RKO (cell line): ENCODE measurements at regions not wholly inside any gene's neighbourhood (a gene's known extent, or its start where the extent isn't known, plus 50 kb on each side); places are given as distances from the start of the nearest gene placed in this dataset.
A peak's percentile ranks its signal among the peaks of the same experiment; 100 is the strongest.

Experiments
- DNase-seq: peaks from one replicate; pipeline ENCODE4 v3.0.0-alpha.2; 2016; ENCODE audit warnings: low spot score

DNA sequence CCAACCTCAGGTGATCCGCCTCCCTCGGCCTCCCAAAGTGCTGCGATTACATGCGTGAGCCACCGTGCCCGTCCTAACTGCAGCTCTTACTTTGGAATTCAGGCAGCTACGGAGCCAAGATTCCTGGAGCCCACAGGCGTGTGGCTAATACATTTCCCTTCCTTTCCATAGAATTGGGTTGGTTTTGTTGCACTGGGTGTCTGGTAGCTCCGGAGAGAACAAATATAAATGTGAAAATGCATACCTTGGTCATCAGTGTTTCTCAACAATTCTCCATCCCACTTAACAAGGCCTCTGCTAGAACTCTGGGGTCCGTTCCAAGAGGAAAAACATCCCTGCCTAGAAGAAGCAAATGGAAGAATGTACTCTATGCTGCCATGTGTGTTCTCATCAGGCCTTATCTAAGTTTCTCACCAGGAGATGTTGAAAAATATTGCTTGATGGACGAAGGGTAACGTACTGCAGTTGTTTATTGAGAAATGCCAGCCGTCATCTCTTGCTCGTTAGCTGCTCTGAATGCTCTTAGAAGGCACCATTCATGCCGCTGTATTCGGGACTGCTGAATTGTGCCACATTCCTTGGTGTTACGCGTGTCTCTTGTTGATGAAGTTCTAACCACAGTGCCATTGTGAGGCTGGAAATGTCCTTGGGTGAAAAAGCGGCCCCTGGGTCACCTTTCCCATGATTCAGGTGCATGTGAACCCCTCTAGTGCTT is 50.5 kb upstream of the CD99 start:
- DNase-seq: no peak

DNA sequence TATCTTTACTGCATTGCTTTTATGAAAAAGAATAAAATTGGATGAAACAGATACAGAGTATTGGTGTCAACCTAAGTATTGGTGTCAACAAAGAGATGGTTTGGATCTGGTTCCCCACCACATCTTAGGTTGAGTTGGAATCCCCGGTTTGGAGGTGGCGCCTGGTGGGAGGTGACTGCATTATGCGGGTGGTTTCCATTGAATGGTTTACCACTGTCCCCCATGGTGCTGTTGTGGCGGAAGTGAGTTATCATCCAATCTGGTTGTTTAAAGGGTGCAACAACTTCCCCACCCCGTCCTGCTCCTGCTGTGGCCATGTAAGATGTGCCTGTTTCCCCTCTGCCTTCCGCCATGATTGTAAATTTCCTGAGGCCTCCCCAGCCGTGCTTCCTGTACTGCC is 52.8 kb upstream of the CD99 start:
- DNase-seq: no peak

DNA sequence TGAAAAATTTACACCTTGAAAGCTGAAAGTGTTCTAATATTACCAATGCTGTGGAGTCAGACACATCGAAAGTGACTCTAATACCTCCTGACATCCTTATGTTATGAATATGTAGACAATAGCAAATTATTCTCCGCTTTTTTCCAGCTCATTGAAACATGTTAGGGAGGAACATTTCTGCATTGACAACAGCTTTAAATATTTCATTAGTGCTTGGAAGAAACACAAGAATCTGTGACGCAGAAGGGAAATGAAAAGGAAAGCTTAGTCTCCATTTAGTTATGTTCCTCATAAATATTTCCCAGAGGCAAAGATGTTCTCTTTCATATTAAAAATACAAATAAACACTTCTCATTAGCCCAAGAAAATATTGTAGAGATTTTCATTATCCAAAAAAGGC is 55.8 kb upstream of the CD99 start:
- DNase-seq: no peak

DNA sequence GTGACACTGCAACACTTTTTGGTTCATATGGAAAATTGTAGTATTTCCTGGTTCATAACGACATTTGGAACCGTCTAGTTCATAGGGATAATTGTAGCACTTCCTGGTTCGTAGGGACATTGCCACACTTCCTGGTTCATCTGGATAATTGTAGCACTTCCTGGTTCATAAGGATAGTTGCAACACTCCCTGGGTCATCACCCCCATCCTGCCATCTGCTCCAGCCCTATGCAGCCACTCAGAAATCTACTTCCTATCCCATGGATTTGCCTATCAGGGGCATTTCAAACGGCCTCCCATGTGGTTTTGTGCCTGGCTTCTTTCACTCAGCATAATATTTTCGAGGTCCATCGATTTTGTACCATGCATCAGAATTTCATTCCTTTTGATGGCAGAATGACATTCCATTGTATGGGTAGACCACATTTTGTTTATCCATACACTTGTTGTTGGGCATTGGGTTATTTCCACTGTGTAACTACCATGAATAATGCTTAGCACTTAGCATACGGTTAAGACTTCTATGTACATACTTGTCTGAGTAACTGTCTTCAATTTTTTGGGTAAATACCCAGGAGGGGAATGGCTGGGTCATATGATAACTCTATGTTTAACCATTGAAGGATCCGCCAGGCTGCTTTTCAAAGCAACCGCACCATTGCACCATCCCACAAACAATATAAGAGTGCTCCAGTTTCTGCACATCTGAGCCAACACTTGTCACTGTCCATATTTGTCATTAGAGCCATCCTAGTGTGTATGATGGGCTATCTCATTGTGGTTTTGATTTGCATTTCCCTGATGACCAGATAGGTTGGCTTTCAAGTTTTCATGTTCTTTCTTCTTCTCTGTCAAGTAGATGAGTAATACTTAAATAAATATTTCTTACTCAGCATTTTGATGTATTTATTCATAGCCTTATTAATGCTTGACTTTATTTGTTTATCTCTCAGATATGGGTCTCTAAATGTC is 58.3 kb upstream of the CD99 start:
- DNase-seq: no peak

DNA sequence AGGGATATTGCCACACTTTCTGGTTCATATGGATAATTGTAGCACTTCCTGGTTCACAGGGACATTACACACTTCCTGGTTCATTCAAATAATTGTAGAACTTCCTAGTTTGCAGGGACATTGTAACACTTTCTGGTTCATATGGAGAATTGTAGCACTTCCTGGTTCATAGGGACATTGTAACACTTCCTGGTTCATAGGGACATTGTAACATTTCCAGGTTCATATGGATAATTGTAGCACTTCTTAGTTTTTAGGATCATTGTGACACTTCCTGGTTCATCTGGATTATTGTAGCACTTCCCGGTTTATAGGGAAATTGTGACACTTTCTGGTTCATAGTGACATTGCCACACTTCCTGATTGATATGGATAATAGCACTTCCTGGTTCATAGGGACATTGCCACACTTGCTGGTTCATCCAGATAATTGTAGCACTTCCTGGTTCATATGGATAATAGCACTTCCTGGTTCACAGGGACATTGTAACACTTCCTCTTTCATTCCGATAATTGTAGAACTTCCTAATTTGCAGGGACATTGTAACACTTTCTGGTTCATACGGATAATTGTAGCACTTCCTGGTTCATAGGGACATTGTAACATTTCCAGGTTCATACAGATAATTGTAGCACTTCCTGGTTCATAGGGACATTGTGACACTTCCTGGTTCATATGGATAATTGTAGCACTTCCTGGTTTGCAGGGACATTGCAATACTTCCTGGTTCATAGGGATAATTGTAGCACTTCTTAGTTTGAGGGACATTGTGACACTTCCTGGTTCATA is 59.2 kb upstream of the CD99 start:
- DNase-seq: peak; percentile 93

DNA sequence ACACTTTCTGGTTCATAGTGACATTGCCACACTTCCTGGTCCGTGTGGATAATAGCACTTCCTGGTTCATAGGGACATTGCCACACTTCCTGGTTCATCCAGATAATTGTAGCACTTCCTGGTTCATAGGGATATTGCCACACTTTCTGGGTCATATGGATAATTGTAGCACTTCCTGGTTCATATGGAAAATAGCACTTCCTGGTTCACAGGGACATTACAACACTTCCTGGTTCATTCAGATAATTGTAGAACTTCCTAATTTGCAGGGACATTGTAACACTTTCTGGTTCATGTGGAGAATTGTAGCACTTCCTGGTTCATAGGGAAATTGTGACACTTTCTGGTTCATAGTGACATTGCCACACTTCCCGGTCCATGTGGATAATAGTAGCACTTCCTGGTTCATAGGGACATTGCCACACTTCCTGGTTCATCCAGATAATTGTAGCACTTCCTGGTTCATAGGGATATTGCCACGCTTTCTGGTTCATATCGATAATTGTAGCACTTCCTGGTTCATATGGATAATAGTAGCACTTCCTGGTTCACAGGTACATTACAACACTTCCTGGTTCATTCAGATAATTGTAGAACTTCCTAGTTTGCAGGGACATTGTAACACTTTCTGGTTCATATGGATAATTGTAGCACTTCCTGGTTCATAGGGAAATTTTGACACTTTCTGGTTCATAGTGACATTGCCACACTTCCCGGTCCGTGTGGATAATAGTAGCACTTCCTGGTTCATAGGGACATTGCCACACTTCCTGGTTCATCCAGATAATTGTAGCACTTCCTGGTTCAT is 60.0 kb upstream of the CD99 start:
- peak; percentile 95 for DNase-seq

DNA sequence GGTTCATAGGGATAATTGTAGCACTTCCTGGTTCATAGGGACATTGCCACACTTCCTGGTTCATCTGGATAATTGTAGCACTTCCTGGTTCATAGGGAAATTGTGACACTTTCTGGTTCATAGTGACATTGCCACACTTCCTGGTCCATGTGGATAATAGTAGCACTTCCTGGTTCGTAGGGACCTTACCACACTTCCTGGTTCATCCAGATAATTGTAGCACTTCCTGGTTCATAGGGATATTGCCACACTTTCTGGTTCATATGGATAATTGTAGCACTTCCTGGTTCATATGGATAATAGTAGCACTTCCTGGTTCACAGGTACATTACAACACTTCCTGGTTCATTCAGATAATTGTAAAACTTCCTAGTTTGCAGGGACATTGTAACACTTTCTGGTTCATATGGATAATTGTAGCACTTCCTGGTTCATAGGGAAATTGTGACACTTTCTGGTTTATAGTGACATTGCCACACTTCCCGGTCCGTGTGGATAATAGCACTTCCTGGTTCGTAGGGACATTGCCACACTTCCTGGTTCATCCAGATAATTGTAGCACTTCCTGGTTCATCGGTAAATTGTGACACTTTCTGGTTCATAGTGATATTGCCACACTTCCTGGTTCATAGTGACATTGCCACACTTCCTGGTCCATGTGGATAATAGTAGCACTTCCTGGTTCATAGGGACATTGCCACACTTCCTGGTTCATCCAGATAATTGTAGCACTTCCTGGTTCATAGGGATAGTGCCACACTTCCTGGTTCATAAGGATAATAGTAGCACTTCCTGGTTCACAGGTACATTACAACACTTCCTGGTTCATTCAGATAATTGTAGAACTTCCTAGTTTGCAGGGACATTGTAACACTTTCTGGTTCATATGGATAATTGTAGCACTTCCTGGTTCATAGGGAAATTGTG is 60.8 kb upstream of the CD99 start:
- DNase-seq: peak; percentile 97

DNA sequence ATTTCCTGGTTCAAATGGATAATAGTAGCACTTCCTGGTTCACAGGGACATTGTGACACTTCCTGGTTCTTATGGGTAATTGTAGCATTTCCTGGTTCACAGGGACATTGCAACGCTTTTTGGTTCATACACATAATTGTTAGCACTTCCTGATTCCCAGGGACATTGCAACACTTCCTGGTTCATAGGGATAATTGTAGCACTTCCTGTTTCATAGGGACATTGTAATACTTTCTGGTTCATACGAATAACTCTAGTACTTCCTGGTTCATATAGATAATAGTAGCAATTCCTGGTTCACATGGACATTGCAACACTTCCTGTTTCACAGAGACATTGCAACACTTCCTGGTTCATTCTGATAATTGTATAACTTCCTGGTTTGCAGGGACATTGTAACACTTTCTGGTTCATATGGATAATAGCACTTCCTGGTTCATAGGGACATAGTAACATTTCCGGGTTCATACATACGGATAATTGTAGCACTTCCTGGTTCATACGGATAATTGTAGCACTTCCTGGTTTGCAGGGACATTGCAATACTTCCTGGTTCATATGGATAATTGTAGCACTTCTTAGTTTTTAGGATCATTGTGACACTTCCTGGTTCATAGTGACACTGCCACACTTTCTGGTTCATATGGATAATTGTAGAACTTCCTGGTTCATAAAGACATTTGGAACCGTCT is 61.6 kb upstream of the CD99 start:
- peak; percentile 100 for DNase-seq

DNA sequence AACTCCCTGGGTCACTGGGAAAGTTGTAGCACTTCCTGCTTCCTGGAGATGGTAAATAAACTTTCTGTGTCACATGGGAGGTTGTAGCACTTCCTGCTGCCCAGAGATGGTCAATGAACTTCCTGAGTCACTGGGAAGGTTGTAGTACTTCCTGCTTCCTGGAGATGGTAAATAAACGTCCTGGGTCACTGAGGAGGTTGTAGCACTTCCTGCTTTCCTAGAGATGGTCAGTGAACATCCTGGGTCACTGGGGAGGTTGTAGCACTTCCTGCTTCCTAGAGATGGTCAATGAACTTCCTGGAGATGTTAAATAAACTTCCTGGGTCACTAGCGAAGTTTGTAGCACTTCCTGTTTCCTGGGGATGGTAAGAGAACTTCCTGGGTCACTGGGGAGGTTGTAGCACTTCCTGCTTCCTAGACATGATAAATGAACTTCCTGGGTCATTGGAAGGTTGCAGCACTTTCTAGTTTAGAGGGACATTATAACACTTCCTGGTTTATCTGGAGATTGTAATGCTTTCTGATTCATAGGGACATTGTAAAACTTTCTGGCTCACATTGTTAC is 62.3 kb upstream of the CD99 start:
- peak; percentile 99 for DNase-seq

DNA sequence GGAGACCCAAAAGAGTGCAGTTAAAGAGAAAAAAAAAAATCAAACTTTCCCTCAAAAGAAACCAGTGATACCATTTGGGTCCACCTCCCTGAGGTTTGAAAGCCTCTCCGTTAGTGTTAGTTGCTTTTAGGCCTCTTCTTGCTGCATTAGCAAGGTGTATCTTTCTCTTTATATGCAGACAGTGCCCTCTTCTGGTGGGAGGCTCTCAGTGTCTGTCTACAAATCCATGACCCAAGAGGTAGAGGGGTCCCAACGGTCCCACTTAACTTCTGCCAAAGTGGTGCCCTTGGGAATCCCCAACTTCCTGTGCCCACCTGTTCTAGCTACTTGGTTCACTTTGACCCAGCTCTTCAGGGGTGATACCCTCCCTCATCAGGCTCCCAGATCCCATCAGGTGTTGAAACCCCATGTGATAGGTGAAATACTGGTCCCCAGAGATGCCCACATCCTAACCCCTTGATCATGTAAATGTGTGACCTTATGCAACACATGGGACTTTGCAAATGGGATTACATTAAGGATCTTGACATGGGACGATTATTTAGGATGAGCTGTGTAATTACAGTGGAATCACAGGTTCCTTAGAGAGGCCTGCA is 63.7 kb upstream of the CD99 start:
- DNase-seq: peak; percentile 72

DNA sequence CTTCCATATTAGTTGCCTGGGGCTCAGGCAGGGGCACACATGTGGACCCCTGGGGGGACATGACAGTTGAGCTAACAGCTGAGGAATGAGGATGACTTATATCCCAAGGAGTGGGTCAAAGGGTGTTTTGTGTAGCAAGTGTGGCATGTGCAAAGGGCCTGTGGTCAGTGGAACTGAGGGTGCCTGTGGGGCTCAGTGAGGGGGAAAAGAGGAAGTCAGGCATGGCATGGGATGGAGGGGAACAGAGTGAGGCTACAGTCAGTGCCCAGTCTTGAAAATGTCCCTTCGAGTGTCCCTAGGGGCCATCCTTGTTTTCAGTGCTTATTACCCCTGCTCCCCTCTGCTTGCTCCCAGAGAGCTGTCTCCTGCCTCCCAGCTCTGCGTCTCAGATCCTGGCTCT is 64.3 kb upstream of the CD99 start:
- DNase-seq: no peak

DNA sequence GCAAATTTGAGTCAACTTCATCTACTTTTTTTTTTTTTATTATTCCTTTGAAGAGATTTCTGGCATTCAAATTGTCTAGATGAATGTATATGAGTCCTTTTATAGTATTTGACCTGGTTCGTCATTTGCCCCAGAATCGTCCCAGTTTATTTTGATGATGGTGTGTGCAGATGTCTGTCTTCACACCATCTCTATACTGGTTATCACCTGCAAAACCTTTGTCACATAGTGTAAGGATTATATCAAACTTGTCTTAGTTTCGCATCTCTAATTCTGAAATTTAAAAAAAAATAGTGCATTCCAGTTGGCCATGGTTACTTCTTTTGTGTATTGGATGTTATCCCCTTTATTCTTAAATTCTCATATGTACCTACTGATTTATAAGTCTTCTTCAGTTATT is 70.5 kb upstream of the CD99 start:
- DNase-seq: no peak

DNA sequence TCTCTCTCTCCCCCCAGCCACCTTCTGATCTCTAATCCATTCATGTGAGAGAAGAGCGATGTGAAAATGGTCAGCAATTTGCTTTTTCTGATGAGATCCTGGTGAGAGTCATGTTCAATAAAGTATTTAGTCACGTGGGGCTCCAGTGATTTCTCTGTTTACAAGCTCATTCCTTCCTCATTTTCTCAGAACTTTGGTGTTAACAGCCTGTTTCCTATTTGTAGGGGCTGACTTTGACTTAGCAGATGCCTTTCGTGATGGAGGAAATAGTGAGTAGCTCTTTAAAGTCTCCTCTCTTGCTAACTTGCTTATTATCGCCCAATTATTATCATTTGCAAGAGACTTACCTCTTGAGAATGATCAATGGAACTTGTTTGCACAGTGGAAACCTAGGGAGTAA is 72.6 kb upstream of the CD99 start:
- no peak for DNase-seq

DNA sequence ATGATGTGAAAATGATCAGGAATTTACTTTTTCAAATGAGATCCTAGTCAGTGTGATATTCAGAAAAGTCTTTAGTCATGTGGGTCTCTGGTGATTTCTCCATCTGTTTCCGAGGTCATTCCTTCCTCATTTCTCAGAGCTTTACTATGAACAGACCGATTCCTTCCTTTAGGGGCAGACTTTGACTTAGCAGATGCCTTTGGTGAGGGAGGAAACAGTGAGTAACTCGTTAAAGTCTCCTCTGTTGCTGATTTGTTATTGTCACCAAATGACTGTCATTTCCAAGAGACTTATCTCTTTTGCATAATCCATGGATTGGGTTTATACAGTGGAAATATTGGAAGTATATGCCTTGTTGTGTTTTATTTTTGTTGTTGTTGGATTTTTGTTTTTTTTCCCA is 76.2 kb upstream of the CD99 start:
- peak; percentile 88 for DNase-seq

DNA sequence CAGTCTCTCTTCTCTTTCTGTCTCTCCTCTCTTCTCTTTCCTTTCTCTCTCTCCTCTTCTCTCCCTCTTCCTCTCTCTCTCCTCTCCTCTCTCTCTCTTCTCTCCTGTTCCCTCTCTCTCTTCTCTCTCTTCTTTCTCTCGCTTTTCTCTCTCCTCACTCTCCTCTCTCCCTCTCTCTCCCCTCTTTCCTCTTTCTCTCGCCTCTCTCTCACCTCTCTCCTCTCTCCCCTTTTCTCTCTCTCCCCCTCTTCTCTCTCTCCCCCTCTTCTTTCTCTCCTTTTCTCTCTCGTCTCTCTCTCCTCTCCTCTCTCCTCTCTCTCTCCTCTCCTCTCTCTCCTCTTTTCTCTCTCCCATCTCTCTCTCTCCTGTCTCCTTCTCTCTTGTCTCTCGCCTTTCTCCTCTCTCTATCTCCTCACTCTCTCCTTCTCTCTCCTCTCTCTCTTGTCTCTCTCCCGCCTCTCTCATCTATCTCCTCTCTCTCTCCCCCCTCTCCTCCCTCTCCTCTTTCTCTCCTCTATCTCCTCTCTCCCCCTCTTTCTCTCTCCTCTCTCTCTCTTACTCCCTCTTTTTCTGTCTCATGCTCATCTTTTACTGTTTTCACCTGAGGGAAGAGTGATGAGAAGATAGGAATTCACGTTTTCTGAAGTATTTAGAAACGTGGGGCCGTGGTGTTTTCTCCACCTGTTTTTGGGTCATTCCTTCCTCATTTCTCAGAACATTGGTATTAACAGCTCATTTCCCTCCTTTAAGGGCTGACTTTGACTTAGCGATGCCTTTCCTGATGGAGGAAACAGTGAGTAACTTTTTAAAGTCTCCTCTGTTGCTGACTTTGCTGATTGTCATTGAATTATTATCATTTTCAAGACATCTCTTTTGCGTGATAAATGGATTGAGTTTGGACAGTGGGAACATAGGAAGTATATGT is 80.6 kb upstream of the CD99 start:
- peak; percentile 62 for DNase-seq

DNA sequence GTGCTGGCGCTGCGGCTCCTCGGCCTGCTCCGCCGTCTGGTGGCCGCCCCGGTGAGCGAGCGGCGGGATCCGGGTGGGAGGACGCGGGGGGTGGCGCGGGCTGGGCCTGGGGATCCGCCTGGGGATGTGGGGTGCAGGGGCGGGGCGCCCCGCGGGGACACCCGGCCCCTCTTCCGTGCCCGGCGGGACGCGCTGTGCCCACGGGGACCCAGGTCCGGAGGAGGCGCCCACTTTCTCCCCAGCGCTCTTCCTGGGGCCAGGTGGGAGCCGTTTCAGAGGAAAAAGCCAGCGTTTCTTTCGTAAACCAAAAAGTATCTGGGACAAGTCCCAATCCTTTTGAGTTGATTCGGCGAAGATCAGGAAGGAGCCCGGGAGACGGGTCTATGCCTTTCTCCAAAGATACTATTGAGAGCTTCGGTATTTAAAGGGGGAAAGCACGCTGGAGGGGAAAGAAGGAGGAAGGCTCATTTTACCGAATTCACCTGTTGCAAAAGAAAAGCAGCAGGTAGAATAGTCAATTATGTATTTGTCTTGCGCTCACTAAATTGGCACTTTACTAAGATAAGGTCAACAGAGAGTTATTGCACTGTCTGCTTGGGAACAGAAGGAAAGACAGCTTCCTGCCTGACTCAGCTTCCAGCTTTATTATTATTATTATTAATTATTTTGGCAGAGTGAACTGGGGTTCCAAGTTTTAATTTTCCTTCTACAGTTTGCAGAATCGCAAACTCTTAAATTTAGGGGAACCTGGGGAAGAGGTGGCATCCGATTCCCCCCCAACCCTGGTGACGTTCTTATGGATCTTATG is 81.5 kb upstream of the CD99 start:
- peak; percentile 46 for DNase-seq
